KOPT-K1 (cell line): ENCODE measurements at regions not wholly inside any gene's neighbourhood (a gene's known extent, or its start where the extent isn't known, plus 50 kb on each side); places are given as distances from the start of the nearest gene placed in this dataset.

Source experiments
- H3K27ac ChIP-seq: fragments of 200-600 bp; sonication (generic); 2 replicates; pipeline ENCODE4 v1.5.1; 2016; ENCODE audit warnings: antibody characterized with exemption, mild to moderate bottlenecking, low read depth, low read length; ENCODE audit not compliant: poor library complexity, severe bottlenecking
- H3K36me3 ChIP-seq: fragments of 200-600 bp; sonication (generic); 2 replicates; pipeline ENCODE4 v1.5.1; 2017; ENCODE audit warnings: antibody characterized with exemption, mild to moderate bottlenecking, low read length, moderate library complexity; ENCODE audit not compliant: insufficient read depth
- H3K9me3 ChIP-seq: fragments of 200-600 bp; sonication (generic); 2 replicates; pipeline ENCODE4 v1.5.1; 2017; ENCODE audit warnings: antibody characterized with exemption, low read length, mild to moderate bottlenecking; ENCODE audit not compliant: insufficient read depth, poor library complexity, severe bottlenecking

GRCh38 chr3:106573605-106574004 is 704.8 kb upstream of the CBLB start:
- Histone ChIP-seq H3K9me3 (no peaks in the 10 kb centered on the region), H3K36me3 (no peaks in the 10 kb centered on the region), H3K27ac (no peak overlapping the region)

- no peaks in the 10 kb centered on the region for H3K9me3 ChIP-seq
- H3K27ac ChIP-seq: no peak overlapping the region
- no peaks in the 10 kb centered on the region for H3K36me3 ChIP-seq
Measured at GRCh38 chr3:106575029-106575428, 706.2 kb upstream of the CBLB start.

- Histone ChIP-seq H3K9me3 (no peaks in the 10 kb centered on the region), H3K27ac (no peak overlapping the region)
Measured at GRCh38 chr3:106577241-106577640, 708.4 kb upstream of the CBLB start.

GRCh38 chr3:106578911-106579310 is 710.1 kb upstream of the CBLB start:
- no peaks in the 10 kb centered on the region for H3K36me3 ChIP-seq

More at GRCh38 chr3:106577241-106577640, 708.4 kb upstream of the CBLB start:
- no peaks in the 10 kb centered on the region for H3K36me3 ChIP-seq

GRCh38 chr3:106582151-106582550 is 713.3 kb upstream of the CBLB start:
- H3K36me3 ChIP-seq: no peaks in the 10 kb centered on the region
- H3K27ac ChIP-seq: no peak overlapping the region

More at GRCh38 chr3:106578911-106579310, 710.1 kb upstream of the CBLB start:
- Histone ChIP-seq H3K9me3 (no peaks in the 10 kb centered on the region), H3K27ac (no peak overlapping the region)

GRCh38 chr3:106587551-106587950 is 718.7 kb upstream of the CBLB start:
- no peak overlapping the region for H3K27ac ChIP-seq
- no peaks in the 10 kb centered on the region for H3K9me3 ChIP-seq
- no peaks in the 10 kb centered on the region for H3K36me3 ChIP-seq

More at GRCh38 chr3:106582151-106582550, 713.3 kb upstream of the CBLB start:
- no peaks in the 10 kb centered on the region for H3K9me3 ChIP-seq

GRCh38 chr3:106588739-106589138 is 719.9 kb upstream of the CBLB start:
- Histone ChIP-seq H3K36me3 (no peaks in the 10 kb centered on the region), H3K9me3 (no peaks in the 10 kb centered on the region), H3K27ac (no peak overlapping the region)

GRCh38 chr3:106589311-106589942 is 720.6 kb upstream of the CBLB start:
- Histone ChIP-seq H3K36me3 (no peaks in the 10 kb centered on the region), H3K27ac (no peak overlapping the region)

GRCh38 chr3:106590216-106590615 is 721.4 kb upstream of the CBLB start:
- H3K27ac ChIP-seq: no peak overlapping the region

More at GRCh38 chr3:106589311-106589942, 720.6 kb upstream of the CBLB start:
- H3K9me3 ChIP-seq: no peaks in the 10 kb centered on the region

GRCh38 chr3:106593381-106593780 is 724.6 kb upstream of the CBLB start:
- no peaks in the 10 kb centered on the region for H3K9me3 ChIP-seq
- H3K27ac ChIP-seq: no peak overlapping the region
- H3K36me3 ChIP-seq: no peaks in the 10 kb centered on the region

More at GRCh38 chr3:106590216-106590615, 721.4 kb upstream of the CBLB start:
- H3K9me3 ChIP-seq: no peaks in the 10 kb centered on the region
- H3K36me3 ChIP-seq: no peaks in the 10 kb centered on the region

- H3K9me3 ChIP-seq: peaks cover 11% of the 10 kb centered on the region
- H3K27ac ChIP-seq: no peak overlapping the region
- H3K36me3 ChIP-seq: no peaks in the 10 kb centered on the region
Measured at GRCh38 chr3:106609666-106610301, 741.0 kb upstream of the CBLB start.

- Histone ChIP-seq H3K36me3 (no peaks in the 10 kb centered on the region), H3K9me3 (peaks cover 11% of the 10 kb centered on the region), H3K27ac (no peak overlapping the region)
Measured at GRCh38 chr3:106610362-106610959, 741.6 kb upstream of the CBLB start.

GRCh38 chr3:106611116-106611515 is 742.3 kb upstream of the CBLB start:
- Histone ChIP-seq H3K27ac (no peak overlapping the region), H3K36me3 (no peaks in the 10 kb centered on the region), H3K9me3 (peaks cover 11% of the 10 kb centered on the region)

- H3K9me3 ChIP-seq: peaks cover 11% of the 10 kb centered on the region
- H3K36me3 ChIP-seq: no peaks in the 10 kb centered on the region
- no peak overlapping the region for H3K27ac ChIP-seq
Measured at GRCh38 chr3:106611841-106612240, 743.0 kb upstream of the CBLB start.

GRCh38 chr3:106616556-106616955 is 747.7 kb upstream of the CBLB start:
- Histone ChIP-seq H3K27ac (no peak overlapping the region), H3K36me3 (no peaks in the 10 kb centered on the region), H3K9me3 (peaks cover 11% of the 10 kb centered on the region)
